Panc1 (cell line): ENCODE measurements at regions not wholly inside any gene's neighbourhood (a gene's known extent, or its start where the extent isn't known, plus 50 kb on each side); places are given as distances from the start of the nearest gene placed in this dataset.

Experiments used
- ATAC-seq: fragments of 200-7000 bp; cut with Tn5 transposase; 2 replicates; pipeline ENCODE4 v1.9.1; 2020; ENCODE audit warnings: mild to moderate bottlenecking, moderate library complexity
- BruUV-seq: library from RNA; stranded (reverse); fragments of 400-500 nt; replicated peaks from 2 replicates; lab custom pipeline; 2021; lab: Mats Ljungman, UMichigan
- CTCF ChIA-PET: fragments of 300-600 bp; sonication (Branson Sonifier 250); formaldehyde crosslinking; loops from one replicate; lab custom pipeline; 2022; ENCODE audit warnings: antibody characterized with exemption; lab: Charles Lee
- POLR2A ChIA-PET: fragments of 300-600 bp; sonication (Branson Sonifier 250); formaldehyde crosslinking; loops from one replicate; lab custom pipeline; 2022; ENCODE audit warnings: antibody characterized with exemption; lab: Charles Lee
- DNase-seq: peaks from one replicate; pipeline ENCODE4 v3.0.0-alpha.2; 2010; ENCODE audit warnings: low read depth, low spot score
- H3K27ac ChIP-seq: 2 replicates; pipeline ENCODE4 v1.5.1; 2011; ENCODE audit warnings: mild to moderate bottlenecking, low read length, inconsistent platforms
- H3K27me3 ChIP-seq: fragments of 200-500 bp; sonication (Bioruptor generic); 2 replicates; pipeline ENCODE4 v1.6.0; 2014; ENCODE audit warnings: low read length, inconsistent platforms; ENCODE audit not compliant: control insufficient read depth, insufficient read depth
- H3K36me3 ChIP-seq: fragments of 200-500 bp; sonication (Bioruptor generic); 2 replicates; pipeline ENCODE4 v1.5.1; 2014; ENCODE audit warnings: inconsistent platforms, mild to moderate bottlenecking, low read length, moderate library complexity; ENCODE audit not compliant: control insufficient read depth, insufficient read depth
- H3K4me1 ChIP-seq: 2 replicates; pipeline ENCODE4 v1.5.1; 2011; ENCODE audit warnings: inconsistent platforms, mild to moderate bottlenecking, low read length, moderate library complexity; ENCODE audit not compliant: control insufficient read depth, insufficient read depth
- H3K4me3 ChIP-seq, 2 experiments: 2 replicates each; pipeline ENCODE4 v1.5.1; 2011 to 2012; ENCODE audit warnings: low read depth in 2 of 2, low read length in 2 of 2, mild to moderate bottlenecking in 2 of 2, inconsistent platforms in 1 of 2, moderate library complexity in 1 of 2
- H3K9me3 ChIP-seq: fragments of 200-500 bp; sonication (Bioruptor generic); 2 replicates; pipeline ENCODE4 v1.5.1; 2014; ENCODE audit warnings: low read depth, mild to moderate bottlenecking, inconsistent platforms, low read length, moderate library complexity; ENCODE audit not compliant: control insufficient read depth, insufficient read depth
- CTCF ChIP-seq: fragments of 450-650 bp; IDR thresholded peaks from 2 replicates; pipeline ENCODE4 v1.5.1; 2017; ENCODE audit warnings: mild to moderate bottlenecking
- POLR2AphosphoS5 ChIP-seq: IDR thresholded peaks from 2 replicates; pipeline ENCODE4 v1.6.1; 2012; ENCODE audit warnings: mild to moderate bottlenecking, low read depth, low read length, moderate library complexity
- REST ChIP-seq, 2 experiments: IDR thresholded peaks; 2 replicates each; pipeline ENCODE4 v1.6.1; 2011 to 2012; ENCODE audit warnings: low read depth in 2 of 2, control low read depth in 1 of 2, low read length in 1 of 2, mild to moderate bottlenecking in 1 of 2, moderate library complexity in 1 of 2; ENCODE audit not compliant: insufficient read depth in 1 of 2
- SIN3A ChIP-seq: IDR thresholded peaks from 2 replicates; pipeline ENCODE4 v1.6.1; 2012; ENCODE audit warnings: low read depth, mild to moderate bottlenecking, low read length, moderate library complexity, borderline replicate concordance; ENCODE audit not compliant: insufficient read depth
- TCF7L2 ChIP-seq: IDR thresholded peaks from 2 replicates; pipeline ENCODE4 v1.6.1; 2011; ENCODE audit warnings: mild to moderate bottlenecking, low read depth, low read length, inconsistent platforms
- in situ Hi-C: cut with HindIII; loops from 2 replicates; pipeline ENCODE4 v1.10.0; 2016; ENCODE audit warnings: low sequenced_read_pairs, low pct_unique_long_range_greater_than_20kb
- intact Hi-C: fragments of 100-400 bp; cut with micrococcal nuclease; formaldehyde crosslinking; loops from one replicate; pipeline ENCODE4 v1.10.0; 2022; ENCODE audit not compliant: unreplicated experiment

GRCh38 chr7:17130281-17131059, 168.0 kb upstream of the AHR start:
- BruUV-seq = no TSS peak
- ATAC-seq (peak; percentile 80), DNase-seq (peak; percentile 61)
- Histone ChIP-seq H3K9me3 (no peaks in the 10 kb centered on the region), H3K36me3 (no peaks in the 10 kb centered on the region), H3K27me3 (no peaks in the 10 kb centered on the region), H3K4me1 (peaks cover 5% of the 10 kb centered on the region; the same call in 1 of the 2 replicates), H3K4me3 (peak overlapping the region in 1 of 2 experiments; percentile 12; a peak in 1 of 4 replicates), H3K27ac (peak overlapping the region; percentile 19; the same call in 1 of the 2 replicates)
- ChIA-PET POLR2A (interaction anchor here (0.7 kb wide), 2 partner anchors 10 to 13 kb away, joined by 3 to 4 read pairs; no protein-coding TSS in a partner anchor), CTCF (no interaction called here)
- in situ Hi-C loops = no loop called here
- intact Hi-C loops = no loop called here
- TF ChIP-seq POLR2AphosphoS5 (no peak), TCF7L2 (peak; percentile 85), CTCF (no peak), SIN3A (no peak), REST (IDR thresholded peaks at IDR 0.05; ENCODE audit: insufficient read depth in 1 of 2, low read depth in 2 of 2, low read length in 1 of 2) (no peak)

GRCh38 chr7:17131060-17131345, 167.4 kb upstream of the AHR start:
- BruUV-seq = no TSS peak
- no peaks in the 10 kb centered on the region for H3K36me3 ChIP-seq
- TF ChIP-seq TCF7L2 = no peak
- no peak for TF ChIP-seq POLR2AphosphoS5
- TF ChIP-seq CTCF = no peak
- no peak for TF ChIP-seq SIN3A
- no peak for TF ChIP-seq REST (IDR thresholded peaks at IDR 0.05; ENCODE audit: insufficient read depth in 1 of 2, low read depth in 2 of 2, low read length in 1 of 2)
- in situ Hi-C loops (no loop called here), intact Hi-C loops (no loop called here)
- peak overlapping the region; percentile 19; the same call in 1 of the 2 replicates for H3K27ac ChIP-seq
- no peaks in the 10 kb centered on the region for H3K27me3 ChIP-seq
- H3K9me3 ChIP-seq = no peaks in the 10 kb centered on the region
- CTCF ChIA-PET = no interaction called here
- peaks cover 5% of the 10 kb centered on the region; the same call in 1 of the 2 replicates for H3K4me1 ChIP-seq
- POLR2A ChIA-PET = no interaction called here
- no peak for ATAC-seq
- peak overlapping the region in 1 of 2 experiments; percentile 12; a peak in 1 of 4 replicates for H3K4me3 ChIP-seq
- no peak for DNase-seq
